ENCODE measurements at regions not wholly inside any gene's neighbourhood (a gene's known extent, or its start where the extent isn't known, plus 50 kb on each side); places are given as distances from the start of the nearest gene placed in this dataset.

GRCh38 chr7:41272664-41273063 is 430.2 kb downstream of the INHBA start:
- Mint-ChIP-seq H3K9me3 (peaks cover 7% of the 10 kb centered on the region in 2 donors), H3K27me3 (ENCODE audit: low read depth in 2 of 2) (no peaks in the 10 kb centered on the region), H3K4me1 (no peaks in the 10 kb centered on the region), H3K36me3 (peaks cover 7% of the 10 kb centered on the region), H3K27ac (no peak overlapping the region), H3K4me3 (no peak overlapping the region)
- intact Hi-C loops (cut with micrococcal nuclease) = no loop called here
- 88% methylated on average over 5 of the region's 5 CpGs for WGBS (ENCODE audit: insufficient coverage)
- Histone ChIP-seq H3K27ac (ENCODE audit: low read length) (no peak overlapping the region), H3K9me3 (ENCODE audit: control insufficient read depth, insufficient read depth, low read length) (no peaks in the 10 kb centered on the region), H3K4me1 (ENCODE audit: control insufficient read depth, insufficient read depth, low read length) (no peaks in the 10 kb centered on the region), H3K27me3 (ENCODE audit: control insufficient read depth, insufficient read depth, low read length) (no peaks in the 10 kb centered on the region), H3K36me3 (ENCODE audit: control insufficient read depth, insufficient read depth, low read length) (no peaks in the 10 kb centered on the region), H3K4me3 (ENCODE audit: low read length) (no peak overlapping the region)
- ATAC-seq (no peak), DNase-seq (no peak)
- TF ChIP-seq CTCF (IDR thresholded peaks at IDR 0.05) = no peak

GRCh38 chr7:41268878-41269277 is 434.0 kb downstream of the INHBA start:
- intact Hi-C loops (cut with micrococcal nuclease) = no loop called here
- ATAC-seq (no peak), DNase-seq (no peak)
- Histone ChIP-seq H3K4me3 (ENCODE audit: low read length) (no peak overlapping the region), H3K36me3 (ENCODE audit: control insufficient read depth, insufficient read depth, low read length) (no peaks in the 10 kb centered on the region), H3K27ac (ENCODE audit: low read length) (no peak overlapping the region), H3K9me3 (ENCODE audit: control insufficient read depth, insufficient read depth, low read length) (no peaks in the 10 kb centered on the region), H3K4me1 (ENCODE audit: control insufficient read depth, insufficient read depth, low read length) (no peaks in the 10 kb centered on the region), H3K27me3 (ENCODE audit: control insufficient read depth, insufficient read depth, low read length) (no peaks in the 10 kb centered on the region)
- H3K4me3 Mint-ChIP-seq = no peak overlapping the region
- no peaks in the 10 kb centered on the region for H3K4me1 Mint-ChIP-seq
- H3K27ac Mint-ChIP-seq = no peak overlapping the region
- peaks cover 7% of the 10 kb centered on the region for H3K36me3 Mint-ChIP-seq
- 75% methylated on average over 1 of the region's 2 CpGs for WGBS (ENCODE audit: insufficient coverage)
- no peak for TF ChIP-seq CTCF (IDR thresholded peaks at IDR 0.05)
- peaks cover 6 to 7% of the 10 kb centered on the region in 2 donors for H3K9me3 Mint-ChIP-seq
- H3K27me3 Mint-ChIP-seq (ENCODE audit: low read depth in 2 of 2) = no peaks in the 10 kb centered on the region

- no peak for ATAC-seq
- TF ChIP-seq CTCF (IDR thresholded peaks at IDR 0.05) = no peak
- Mint-ChIP-seq H3K4me1 (no peaks in the 10 kb centered on the region), H3K27me3 (ENCODE audit: low read depth in 2 of 2) (no peaks in the 10 kb centered on the region), H3K36me3 (no peaks in the 10 kb centered on the region), H3K4me3 (no peak overlapping the region), H3K9me3 (peaks cover 2 to 11% of the 10 kb centered on the region in 2 donors), H3K27ac (no peak overlapping the region)
- intact Hi-C loops (cut with micrococcal nuclease) = no loop called here
- no peaks in the 10 kb centered on the region for H3K36me3 ChIP-seq (ENCODE audit: control insufficient read depth, insufficient read depth, low read length)
- DNase-seq = no peak
- no peak overlapping the region for H3K4me3 ChIP-seq (ENCODE audit: low read length)
- H3K4me1 ChIP-seq (ENCODE audit: control insufficient read depth, insufficient read depth, low read length) = no peaks in the 10 kb centered on the region
- no peak overlapping the region for H3K27ac ChIP-seq (ENCODE audit: low read length)
- WGBS (ENCODE audit: insufficient coverage) = 45% methylated on average over 4 of the region's 4 CpGs
- H3K27me3 ChIP-seq (ENCODE audit: control insufficient read depth, insufficient read depth, low read length) = no peaks in the 10 kb centered on the region
- H3K9me3 ChIP-seq (ENCODE audit: control insufficient read depth, insufficient read depth, low read length) = no peaks in the 10 kb centered on the region
Observed at GRCh38 chr7:41261080-41261479, 441.8 kb downstream of the INHBA start.

- peaks cover 5 to 14% of the 10 kb centered on the region in 2 donors for H3K9me3 Mint-ChIP-seq
- no peak for TF ChIP-seq CTCF (IDR thresholded peaks at IDR 0.05)
Observed at GRCh38 chr7:41257660-41258059, 445.2 kb downstream of the INHBA start.

More at GRCh38 chr7:41257660-41258059, 445.2 kb downstream of the INHBA start:
- Histone ChIP-seq H3K4me1 (ENCODE audit: control insufficient read depth, insufficient read depth, low read length) (no peaks in the 10 kb centered on the region), H3K27me3 (ENCODE audit: control insufficient read depth, insufficient read depth, low read length) (no peaks in the 10 kb centered on the region), H3K36me3 (ENCODE audit: control insufficient read depth, insufficient read depth, low read length) (no peaks in the 10 kb centered on the region), H3K9me3 (ENCODE audit: control insufficient read depth, insufficient read depth, low read length) (no peaks in the 10 kb centered on the region), H3K27ac (ENCODE audit: low read length) (no peak overlapping the region), H3K4me3 (ENCODE audit: low read length) (no peak overlapping the region)
- DNase-seq (no peak), ATAC-seq (no peak)
- H3K4me1 Mint-ChIP-seq = no peaks in the 10 kb centered on the region
- no peak overlapping the region for H3K27ac Mint-ChIP-seq
- H3K4me3 Mint-ChIP-seq = no peak overlapping the region
- intact Hi-C loops (cut with micrococcal nuclease) = no loop called here
- H3K36me3 Mint-ChIP-seq = no peaks in the 10 kb centered on the region
- H3K27me3 Mint-ChIP-seq (ENCODE audit: low read depth in 2 of 2) = no peaks in the 10 kb centered on the region
- 14% methylated on average over 4 of the region's 4 CpGs for WGBS (ENCODE audit: insufficient coverage)

Data from natural killer cell (primary cell).